CD4-positive, alpha-beta T cell treated with Interleukin-10 for 1 hour (primary cell): ENCODE measurements at regions not wholly inside any gene's neighbourhood (a gene's known extent, or its start where the extent isn't known, plus 50 kb on each side); places are given as distances from the start of the nearest gene placed in this dataset.

Experiments used
- DNase-seq: peaks from one replicate; pipeline ENCODE4 v3.0.0-alpha.2; 2020

DNA sequence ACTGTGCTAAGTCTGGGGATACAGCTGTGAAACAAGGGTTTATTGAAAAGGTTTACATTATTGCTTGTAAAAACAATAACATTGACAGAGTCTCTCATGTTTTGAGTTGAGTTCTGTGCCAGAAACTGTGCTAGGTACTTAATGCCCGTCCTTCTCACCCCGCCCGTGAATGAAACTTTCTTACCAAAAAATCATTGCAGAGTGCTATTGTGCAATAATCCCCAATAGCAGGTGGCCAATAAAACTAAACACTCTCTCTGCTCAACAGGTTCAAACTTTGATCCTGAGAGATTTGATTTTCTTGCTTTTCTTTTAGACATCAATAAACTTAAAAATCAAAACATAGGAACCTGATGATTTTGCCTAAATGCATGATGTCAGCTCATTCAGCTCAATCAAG, 441.6 kb downstream of the HAPSTR1 start:
- DNase-seq, result no peak

DNA sequence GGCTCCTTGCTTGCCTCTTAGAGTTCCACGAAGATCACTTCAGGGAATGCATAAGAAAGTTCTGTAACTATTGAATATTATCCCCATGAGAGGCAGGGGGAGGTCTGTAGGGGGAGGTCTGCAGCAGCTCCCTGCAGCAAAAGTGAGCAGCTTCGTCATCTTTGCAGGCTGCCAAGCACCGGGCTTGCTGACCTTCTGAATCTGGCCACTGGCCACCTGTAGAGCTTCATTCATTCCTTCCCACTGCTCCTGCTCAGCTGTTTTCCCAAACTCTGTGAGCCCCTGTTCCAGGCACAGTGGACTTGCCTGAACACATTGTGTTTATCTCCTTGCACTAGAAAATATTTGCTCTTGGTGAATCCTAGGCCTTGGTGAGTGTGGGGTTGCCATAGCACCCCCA, 443.3 kb downstream of the HAPSTR1 start:
- DNase-seq, result no peak

DNA sequence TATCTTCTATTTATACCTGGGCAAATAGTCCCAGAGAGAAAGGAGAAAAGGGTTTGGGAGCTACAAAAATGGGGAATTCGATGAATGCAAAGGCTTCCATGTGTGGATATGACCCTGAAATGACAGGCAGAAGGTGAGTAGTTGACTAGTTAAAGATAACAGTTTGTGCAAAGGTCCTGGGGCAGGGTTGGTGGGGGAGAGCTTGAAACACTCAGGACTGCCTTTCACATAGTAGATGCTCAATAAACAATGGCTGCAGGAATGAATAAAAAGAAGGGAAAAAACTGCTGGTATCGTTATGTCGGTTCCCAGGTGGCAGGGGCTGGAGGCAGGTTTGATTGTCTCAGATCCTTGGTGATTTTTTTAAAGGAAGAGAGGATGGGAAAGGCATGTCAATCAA, 445.5 kb downstream of the HAPSTR1 start:
- DNase-seq, result no peak

DNA sequence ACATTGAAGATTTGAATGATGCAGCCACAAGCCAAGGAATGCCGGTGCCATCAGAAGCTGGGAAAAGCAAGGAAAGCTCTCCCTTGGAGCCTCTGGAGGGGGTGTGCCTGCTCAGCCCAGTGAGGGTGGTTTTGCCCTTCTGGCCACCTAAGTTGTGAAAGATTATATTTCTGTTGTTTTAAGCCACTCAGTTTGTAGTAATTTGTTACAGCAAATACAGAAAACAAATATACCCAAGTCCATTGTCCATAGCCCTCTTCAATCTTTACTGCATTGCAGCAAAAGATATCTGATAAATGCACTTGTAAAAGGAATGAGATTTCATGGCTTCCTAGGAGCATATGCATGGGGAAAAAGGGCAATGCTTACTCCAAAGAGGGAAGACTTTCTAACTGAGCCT, 447.9 kb downstream of the HAPSTR1 start:
- DNase-seq, result no peak

DNA sequence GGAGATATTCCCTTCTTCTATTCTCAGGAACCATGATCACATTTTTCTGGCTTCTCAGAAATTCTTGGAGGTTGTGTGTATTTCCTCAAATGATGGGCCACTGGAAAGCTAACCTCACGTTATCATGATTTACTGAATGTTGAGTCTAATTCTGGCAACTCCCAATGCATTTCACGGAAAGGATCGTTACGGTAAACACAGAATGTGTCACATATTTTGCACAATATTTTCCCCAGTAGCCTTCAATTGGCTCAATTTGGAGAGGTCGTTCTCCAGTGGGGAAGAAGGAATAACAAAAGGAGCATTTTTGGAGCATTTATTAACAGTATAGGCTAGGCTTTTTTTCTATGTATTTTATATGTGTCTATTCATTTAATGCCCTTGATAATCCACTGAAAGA, 450.3 kb downstream of the HAPSTR1 start:
- DNase-seq, result no peak

DNA sequence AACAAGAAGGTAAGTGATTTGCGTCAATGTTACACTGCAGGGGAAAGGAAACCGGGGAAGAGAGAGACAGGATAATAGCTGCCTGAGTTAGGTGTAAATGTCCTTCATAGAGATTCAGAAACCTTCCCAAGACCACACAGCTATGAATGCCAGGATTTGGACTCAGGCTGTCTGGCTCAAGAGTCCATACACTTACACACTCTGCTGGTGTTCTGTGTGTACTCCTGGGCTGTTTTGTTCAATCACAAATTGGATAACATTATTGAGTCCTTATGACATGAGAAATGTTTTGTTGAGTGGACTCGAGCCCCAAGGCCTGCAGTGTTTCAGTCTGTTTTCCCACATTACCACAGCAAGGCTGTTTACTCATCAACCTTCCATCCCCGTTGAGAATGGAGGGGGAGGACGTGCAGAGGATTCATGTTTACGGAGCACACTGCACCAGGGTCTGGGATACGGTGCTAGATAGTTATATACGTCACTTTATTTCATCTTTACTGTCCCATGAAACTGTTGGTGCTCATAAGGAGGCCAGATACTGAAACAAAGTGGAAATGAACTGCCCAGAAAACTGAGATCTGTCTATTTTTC, 450.8 kb downstream of the HAPSTR1 start:
- DNase-seq, result no peak

DNA sequence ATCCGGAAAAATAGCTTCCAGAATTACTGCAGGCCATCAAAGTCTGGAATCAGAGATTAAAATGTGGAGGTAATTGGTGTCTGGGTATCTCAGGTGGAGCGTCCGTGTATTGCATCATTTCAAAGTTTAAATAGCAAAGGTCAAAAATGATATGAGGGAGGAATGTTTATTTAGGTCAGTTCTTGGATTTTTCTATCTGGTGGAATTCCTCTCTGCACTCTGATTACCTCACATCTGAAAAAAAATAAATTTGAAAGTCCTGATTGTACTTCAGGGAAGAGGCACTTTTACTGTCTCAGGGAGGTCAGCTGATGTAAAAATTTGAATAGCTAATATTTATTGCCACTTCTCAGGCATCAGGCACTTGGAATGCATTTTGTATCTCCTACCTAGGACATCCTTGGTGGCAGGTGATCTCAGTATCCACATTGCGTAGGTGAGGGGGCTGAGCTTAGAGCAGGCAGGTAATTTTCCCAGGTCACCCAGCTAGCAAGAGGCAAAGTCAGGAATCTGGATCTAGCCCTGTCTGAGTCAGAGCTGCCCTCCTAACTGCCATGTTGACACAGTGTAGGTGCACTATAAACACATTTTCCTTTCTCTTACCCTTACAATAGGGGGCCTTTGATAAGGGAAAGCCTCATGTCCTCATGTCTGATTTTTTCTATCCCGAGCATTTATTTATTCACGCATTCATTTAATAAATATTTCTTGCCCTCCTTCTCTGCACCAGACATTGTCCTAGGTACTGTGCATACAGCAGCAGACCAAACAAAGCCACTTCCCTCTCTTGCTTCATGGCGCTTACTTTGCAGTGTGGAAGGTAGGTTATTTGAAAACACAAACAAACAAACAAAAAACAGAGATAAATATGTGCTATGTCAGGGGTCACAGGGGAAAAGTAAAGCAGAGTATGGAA, 454.3 kb downstream of the HAPSTR1 start:
- DNase-seq, result no peak

DNA sequence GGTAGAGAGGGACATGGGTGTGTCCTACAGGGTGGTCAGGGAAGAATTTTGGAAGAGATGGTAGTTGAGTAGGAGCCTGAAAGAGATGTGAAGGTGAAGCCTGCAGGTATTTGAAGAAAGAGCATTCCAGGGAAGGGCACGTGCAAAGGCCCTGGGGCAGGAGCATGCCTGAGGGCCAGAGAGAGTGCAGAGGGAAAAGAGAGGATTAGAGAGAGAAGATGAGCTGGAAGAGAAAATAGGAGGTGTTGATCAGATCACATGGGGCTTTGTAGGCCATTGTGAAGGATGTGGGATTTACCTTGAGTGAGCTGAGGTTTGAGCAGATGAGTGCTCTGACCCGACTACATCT, 455.0 kb downstream of the HAPSTR1 start:
- no peak for DNase-seq

DNA sequence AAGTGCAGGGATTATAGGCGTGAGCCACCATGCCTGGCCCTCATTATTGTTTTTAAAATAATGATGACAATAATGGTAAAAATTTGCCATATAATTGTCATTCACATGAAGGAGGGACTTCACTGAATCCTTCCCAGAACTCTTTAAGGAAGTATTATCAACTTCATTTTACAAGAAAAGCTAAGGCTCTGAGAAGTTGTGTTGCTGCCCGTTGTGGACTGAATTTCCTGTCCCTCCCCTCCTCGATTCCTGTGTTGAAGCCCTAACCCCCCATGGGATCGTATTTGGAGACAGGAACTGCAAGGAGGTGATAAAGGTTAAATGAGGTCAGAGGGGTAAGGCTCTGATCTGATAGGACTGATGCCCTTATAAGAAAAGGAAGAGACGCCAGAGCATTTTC, 458.0 kb downstream of the HAPSTR1 start:
- no peak for DNase-seq

DNA sequence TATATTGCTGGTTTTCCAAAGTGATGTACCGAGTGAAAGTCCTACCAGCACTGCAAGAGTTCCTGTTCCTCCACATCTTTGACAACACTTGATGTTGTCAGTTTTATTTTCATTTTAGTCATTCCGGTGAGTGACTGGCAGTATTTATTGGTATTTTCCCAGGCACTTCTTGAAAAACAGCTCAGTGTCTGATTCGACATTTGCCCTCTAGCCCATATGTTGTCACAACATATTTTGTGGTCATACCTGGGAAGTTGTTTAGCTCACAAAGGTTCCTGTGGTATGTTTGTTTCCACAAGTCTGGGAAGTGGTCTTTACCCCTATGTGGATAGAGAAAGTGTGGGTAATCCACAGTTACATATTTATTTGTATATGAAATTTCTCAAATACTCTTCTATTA, 463.6 kb downstream of the HAPSTR1 start:
- DNase-seq, result no peak

DNA sequence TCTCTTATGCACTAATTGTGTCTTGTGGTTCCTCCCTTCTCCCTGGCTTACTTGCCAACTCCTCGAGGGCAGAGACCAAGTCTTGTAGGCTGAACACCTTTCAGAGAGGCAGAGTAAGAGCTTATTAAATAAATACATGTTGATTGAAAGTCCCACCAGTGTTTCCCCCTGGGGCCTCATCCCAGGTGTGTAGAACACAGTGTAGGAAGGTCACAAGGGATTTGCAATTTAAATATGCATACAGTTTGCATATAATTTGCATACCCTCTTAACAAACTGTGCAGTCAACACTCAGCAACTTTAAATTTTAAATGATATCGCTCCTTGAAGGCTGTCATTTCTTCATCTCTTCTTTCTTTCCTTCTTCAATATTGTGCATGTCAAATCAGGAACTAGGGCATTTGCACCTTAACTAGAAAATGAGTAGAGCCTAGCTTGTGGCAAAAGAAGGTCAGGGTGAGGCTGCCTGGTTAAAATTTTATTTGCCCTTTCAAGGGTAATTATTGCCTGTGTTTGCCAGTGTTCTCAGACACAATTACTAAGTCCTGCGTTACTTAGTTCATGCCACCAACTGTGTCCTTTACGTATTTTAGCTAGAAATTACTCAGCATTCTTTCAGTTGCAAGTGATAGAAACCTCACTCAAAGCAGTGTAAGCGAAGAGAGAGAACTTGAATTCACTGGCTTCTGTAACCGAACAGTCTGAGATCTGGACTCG, 465.7 kb downstream of the HAPSTR1 start:
- DNase-seq, result no peak

DNA sequence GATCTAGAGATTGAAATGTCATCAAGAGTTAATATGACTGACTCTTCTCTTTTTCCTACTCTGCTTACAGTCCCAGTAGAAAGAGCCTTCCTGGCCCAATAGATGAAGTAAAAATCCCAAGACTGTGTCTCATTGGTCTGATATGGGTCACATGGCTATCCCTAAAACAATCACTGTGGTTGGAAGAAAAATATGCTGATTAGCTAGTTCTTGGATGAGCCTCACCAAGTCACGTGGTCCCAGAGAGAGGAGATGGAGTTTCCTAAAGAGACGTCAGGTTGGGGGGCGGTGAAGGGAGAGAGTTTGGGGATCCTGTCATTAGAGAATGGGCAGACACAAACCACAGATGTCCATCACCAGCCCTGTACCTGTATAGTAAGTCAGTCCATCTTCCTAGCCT, 466.3 kb downstream of the HAPSTR1 start:
- no peak for DNase-seq

DNA sequence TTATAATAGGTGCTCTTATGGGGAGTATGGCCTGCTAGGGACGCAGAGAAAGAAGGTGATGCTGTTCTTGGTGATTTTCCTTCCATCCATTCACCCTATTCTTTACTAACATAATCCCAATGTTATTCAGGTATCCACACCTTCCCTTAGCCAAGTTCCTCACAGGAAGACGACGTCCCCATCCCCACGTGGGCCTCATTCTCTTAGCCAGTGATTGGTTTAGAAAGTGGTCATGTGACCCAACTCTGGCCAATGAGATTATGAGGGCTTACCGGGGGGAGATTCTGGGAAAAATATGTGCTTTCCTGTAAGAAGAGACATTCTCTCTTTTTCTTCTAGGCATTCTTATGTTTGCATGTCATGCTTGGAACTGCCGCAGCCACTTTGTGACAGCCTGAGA, 474.7 kb downstream of the HAPSTR1 start:
- DNase-seq, result no peak

DNA sequence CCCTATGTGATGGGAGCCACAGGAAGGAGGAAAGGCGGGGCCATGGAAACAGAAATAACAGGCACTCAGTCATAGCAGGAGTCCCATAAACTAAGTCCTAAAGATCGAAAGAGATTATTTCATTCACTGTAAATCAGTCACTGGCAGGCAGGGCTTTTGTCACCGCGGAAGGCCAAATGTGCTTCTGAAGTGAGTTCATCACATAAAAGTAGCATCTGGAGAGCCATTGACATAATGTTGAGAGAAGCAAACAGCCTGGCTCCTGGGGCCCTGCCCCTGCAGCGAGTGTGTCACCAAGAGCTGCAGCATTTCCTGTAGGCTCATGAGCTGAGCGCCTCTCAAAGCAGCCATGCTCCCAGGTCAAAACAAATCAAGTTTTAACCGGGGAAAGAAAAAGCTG, 476.2 kb downstream of the HAPSTR1 start:
- no peak for DNase-seq

DNA sequence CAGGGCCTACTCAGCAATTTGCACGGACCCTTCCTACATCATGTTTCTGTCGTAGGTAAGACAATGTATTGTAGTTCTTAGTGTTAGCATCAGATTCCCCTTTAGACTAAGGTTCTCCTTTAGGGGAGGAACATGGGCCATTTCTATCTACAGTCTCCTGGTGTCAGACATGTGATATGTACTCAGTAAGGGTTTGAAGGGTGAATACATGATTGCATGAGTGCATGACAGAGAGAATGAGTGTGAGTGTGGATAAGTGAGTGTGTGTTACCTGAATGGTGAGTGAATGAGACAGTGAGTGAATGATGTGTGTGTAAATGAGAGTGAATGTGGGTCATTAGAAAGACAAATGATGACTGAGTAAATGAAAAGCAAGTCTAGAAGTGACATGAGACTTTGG, 476.8 kb downstream of the HAPSTR1 start:
- no peak for DNase-seq

DNA sequence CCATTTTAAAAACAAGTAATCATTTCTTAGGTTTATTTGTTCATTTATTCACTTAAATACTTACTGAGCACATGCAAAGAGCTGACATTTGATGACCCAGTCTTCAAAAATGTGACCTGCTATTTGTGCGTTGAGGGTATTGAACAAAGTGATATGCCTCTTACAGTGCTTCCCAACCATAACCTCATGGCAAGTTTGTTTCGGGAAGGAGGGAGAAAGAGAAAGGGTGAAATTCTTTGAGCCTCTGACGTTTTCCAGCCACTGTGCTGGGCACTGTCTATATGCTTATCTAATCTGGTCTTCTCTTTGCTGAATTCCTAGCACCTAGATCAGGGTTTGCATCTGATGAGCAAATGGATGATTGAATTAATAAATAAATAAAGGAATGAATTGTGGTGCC, 479.1 kb downstream of the HAPSTR1 start:
- no peak for DNase-seq

DNA sequence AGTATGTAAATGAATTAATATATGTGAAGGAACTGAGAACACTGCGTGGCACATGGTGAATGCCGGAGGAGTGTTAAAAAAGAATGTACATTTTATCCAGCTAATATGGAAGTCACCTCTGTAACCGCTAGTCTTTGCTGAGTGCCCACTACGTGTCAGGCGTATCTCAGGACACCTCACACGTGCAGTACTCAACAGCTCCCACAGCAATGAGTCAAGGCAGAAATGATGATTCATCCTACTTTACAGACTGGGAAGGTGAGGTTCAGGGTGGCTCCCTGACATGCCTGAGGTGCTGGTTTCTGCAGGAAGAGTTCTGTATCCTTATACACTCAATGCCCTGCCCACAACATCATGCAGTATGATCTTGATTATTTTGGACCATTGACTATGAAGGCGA, 487.0 kb downstream of the HAPSTR1 start:
- no peak for DNase-seq

DNA sequence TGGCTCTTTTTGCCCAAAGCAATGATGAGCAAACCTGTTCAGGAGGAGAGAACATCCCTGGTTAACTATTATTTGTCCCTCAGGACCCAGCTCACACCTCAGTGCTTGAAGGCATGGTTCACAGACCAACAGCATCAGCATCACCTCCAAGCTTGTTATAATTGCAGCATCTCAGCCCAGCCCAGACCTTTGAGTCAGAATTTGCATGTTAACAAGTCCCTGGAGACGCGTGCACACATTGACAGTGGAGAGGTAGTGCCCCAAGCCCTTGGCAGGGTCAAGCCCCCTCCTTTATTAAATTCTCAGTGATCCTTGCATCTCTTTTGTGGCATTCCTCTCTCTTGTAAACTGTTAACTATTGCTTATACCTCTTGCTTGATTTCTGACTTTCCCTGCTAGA, 488.6 kb downstream of the HAPSTR1 start:
- no peak for DNase-seq

DNA sequence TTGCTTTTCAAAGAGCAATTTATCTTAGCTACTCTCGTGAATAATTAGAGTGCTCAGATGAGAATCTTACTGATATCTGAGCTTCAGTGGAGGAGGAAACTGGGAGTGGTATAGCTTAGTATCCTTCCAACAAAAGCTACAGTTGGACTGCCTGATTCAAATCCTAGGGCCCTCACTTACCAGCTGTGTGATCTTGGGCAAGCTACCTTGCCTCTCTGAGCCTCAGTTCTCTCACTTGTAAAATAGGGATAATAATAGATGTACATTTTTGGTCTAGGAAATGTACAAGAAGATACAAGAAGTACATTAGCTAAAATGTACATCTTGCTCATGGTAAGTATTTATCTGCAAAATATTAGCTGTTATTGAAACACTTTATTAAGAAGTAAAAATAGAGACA, 502.0 kb downstream of the HAPSTR1 start:
- no peak for DNase-seq

DNA sequence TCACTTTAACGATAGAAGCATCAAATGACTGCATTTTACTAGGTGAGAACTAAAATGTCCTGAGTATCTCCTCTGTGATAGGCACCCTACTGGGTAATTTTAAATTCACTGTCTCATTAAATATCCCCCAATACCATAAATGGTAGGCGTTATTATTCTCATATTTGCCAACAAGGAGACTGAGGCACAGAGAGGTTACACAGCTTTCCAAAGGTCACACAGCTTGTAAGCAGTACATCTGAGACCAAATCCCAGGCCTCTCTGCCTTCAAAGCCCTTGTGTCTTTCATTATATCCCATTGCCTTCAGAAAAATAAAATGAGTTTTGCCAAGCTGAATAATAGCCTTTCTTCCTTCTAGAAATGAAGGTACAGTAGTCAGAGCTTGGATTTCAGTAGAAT, 502.6 kb downstream of the HAPSTR1 start:
- no peak for DNase-seq

DNA sequence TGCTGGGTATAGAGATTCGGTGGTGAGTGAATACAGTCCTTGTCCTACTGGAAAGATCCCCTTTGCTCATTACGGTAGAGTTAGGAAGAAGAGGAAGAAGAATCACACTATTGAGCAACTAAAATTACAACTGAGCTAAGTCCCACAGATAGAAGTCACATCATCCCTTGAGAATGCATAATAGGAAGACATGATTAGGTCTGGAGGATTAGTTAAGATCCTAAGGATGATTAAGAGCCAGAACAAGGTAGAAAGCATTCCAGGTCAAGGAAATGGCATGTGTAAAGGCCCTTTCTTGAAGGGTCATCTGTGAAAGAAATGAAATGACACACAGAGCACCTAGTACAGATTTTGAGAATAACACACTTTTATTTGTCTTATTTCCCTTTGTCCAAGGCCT, 503.5 kb downstream of the HAPSTR1 start:
- no peak for DNase-seq

DNA sequence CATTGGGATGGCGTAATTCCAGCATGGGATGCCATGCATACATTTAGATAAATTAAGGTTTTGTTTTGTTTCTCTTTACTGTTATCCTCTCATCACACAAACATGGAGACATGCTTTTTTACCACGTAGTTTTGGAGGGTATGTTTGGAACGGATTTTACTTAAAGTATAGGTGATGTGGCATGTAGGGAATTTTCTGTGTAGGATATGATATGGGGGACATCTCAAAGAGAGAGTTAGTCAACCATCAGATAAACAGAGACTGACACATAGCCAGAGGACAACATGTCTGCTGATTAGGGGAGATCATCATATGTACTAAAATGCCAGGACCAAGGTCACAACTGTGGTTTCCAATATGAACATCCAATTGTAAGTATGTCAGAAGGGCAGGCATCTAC, 503.9 kb downstream of the HAPSTR1 start:
- no peak for DNase-seq

DNA sequence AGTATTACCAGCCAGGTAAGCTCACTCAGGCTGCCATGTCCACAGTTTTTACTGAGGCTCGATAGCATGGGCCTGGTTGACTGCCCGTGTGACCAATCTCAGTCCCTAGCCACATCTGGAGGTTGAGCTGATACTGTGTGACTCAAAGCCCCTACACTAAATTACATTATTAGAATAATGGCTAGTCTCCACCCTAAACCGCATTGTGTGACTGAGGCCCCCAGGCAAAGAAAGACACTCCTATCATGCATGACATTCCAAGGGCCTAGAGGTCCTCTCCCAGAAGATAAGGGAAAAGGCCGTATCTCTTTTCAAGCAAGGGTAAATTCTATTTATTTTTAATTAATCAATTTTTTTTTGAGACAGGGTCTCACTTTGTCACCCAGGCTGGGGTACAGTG, 505.3 kb downstream of the HAPSTR1 start:
- no peak for DNase-seq
